Embryonic facial prominence (tissue), 1 donor: ENCODE measurements at regions not wholly inside any gene's neighbourhood (a gene's known extent, or its start where the extent isn't known, plus 50 kb on each side); places are given as distances from the start of the nearest gene placed in this dataset.

ENCODE experiments used
- DNase-seq: peaks from one replicate; pipeline ENCODE4 v3.0.0-alpha.2; 2016; ENCODE audit errors: extremely low spot score

DNA sequence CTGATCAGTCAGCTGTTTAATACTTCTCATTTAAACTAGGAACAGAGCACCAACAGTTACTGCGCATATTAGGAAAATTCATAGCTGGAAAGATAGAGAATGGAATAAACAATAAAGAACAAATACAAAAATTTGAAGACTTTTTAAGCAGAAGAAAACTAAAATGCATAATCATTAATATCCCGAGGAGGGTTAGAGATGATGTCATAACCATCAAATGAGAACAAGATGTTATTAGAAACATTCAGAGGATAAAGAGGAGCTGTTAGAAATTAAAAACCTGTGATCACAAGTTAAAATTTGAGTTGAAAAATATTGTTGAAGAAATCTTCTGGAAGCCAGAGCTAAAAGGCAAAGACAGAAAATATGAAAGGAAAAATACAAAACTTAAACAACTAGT lies 54.0 kb upstream of the ALKAL2 start:
- no peak for DNase-seq

GRCh38 chr2:341017-341542 lies 53.2 kb upstream of the ALKAL2 start:
- no peak for DNase-seq
